ENCODE measurements at regions not wholly inside any gene's neighbourhood (a gene's known extent, or its start where the extent isn't known, plus 50 kb on each side); places are given as distances from the start of the nearest gene placed in this dataset.
A peak's percentile ranks its signal among the peaks of the same experiment; 100 is the strongest.

DNA sequence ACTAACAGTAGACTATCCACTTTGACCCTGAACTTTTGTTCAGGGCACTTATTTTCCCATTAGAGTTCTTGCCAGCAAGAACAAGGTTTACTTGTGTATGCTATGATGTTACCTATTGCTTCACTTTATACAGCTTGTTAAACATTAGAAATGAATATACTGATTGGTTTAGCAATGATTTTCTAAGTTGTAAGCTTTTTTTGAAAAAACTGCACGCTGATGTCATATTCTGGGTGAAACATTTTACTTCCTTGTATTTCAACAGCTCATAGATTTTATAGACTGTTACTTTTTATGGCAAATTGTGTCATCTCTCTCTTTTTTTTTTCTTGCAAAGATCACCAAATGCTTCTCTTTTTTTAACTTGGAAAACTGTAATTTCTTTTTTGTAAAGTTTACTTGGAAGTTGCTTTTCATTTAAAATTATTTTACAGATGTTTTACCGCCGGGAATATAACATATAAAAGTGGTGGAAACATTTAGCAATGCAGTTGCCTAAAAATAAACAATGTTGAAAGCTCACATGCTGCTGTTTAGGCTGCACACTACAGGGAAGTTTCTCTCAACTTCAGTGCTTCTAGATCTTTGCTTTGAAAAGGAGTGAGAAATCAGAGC, 215.3 kb upstream of the NFIA start:
- H3K4me3 Mint-ChIP-seq: no peak overlapping the region
- no peak overlapping the region for H3K27ac ChIP-seq (ENCODE audit: low read depth, low read length)
- H3K4me3 ChIP-seq (ENCODE audit: low read length): no peak overlapping the region
- intact Hi-C loops (cut with micrococcal nuclease): no loop called here
- peak; percentile 26 for ATAC-seq
- H3K4me1 ChIP-seq (ENCODE audit: control insufficient read depth in 2 of 2, insufficient read depth in 2 of 2, low read length in 2 of 2): no peaks in the 10 kb centered on the region
- H3K36me3 ChIP-seq (ENCODE audit: control insufficient read depth in 2 of 3, insufficient read depth in 3 of 3, low read length in 3 of 3): no peaks in the 10 kb centered on the region
- H3K27ac Mint-ChIP-seq: no peak overlapping the region
- no peak for DNase-seq
- no peaks in the 10 kb centered on the region for H3K4me1 Mint-ChIP-seq
- ChIA-PET POLR2A (no interaction called here), CTCF (interaction anchor here (0.6 kb wide), 1 partner anchor 282 kb away, joined by 3 read pairs; no protein-coding TSS in a partner anchor)
- H3K9me3 ChIP-seq (ENCODE audit: control insufficient read depth in 2 of 3, low read length in 3 of 3): no peaks in the 10 kb centered on the region
- no peaks in the 10 kb centered on the region for H3K36me3 Mint-ChIP-seq
- H3K9me3 Mint-ChIP-seq: peaks cover 0 to 1% (median 0%) of the 10 kb centered on the region in 11 donors
- H3K27me3 Mint-ChIP-seq: peaks cover 5 to 17% (median 12%) of the 10 kb centered on the region in 5 donors
- H3K27me3 ChIP-seq (ENCODE audit: control insufficient read depth in 2 of 2, insufficient read depth in 2 of 2, low read length in 2 of 2): no peaks in the 10 kb centered on the region

DNA sequence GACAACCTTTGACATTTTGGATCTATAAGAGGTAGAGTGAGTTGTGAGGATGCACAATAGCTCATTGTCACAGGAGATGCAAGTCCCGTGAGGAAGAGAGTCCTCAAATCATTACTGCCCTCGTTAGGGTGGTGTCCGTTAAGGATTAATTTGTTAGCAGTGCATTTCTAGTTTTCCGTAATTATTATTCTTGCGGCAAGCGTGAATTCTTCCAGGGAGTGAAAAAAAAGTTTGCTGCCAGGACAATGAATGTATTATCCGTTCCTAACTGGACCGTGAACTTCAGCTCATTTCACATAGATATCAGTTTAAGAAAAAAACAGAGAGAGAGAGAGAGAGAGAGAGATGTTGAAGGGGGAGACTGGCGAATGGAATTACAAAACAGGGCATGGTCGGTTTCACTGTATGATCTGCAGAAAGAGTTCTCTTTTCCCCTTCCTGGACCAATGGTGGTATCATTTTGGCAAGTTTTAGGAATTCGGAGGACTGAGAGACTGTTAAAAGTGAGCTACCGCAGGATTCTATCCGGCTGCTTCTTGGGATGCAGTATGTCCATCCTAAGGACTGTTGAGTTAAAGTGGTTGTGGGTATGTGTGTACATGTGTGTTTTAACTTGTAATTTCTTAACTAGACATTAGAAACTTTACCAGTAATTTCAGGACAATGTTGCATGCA, 216.0 kb upstream of the NFIA start:
- no peaks in the 10 kb centered on the region for H3K27me3 ChIP-seq (ENCODE audit: control insufficient read depth in 2 of 2, insufficient read depth in 2 of 2, low read length in 2 of 2)
- no peak overlapping the region for H3K27ac ChIP-seq (ENCODE audit: low read depth, low read length)
- no peak overlapping the region for H3K4me3 Mint-ChIP-seq
- no peaks in the 10 kb centered on the region for H3K36me3 Mint-ChIP-seq
- DNase-seq (no peak), ATAC-seq (no peak)
- CTCF ChIA-PET: interaction anchor here (0.6 kb wide), 1 partner anchor 282 kb away, joined by 3 read pairs; no protein-coding TSS in a partner anchor
- peaks cover 0 to 1% (median 0%) of the 10 kb centered on the region in 11 donors for H3K9me3 Mint-ChIP-seq
- H3K4me1 Mint-ChIP-seq: no peaks in the 10 kb centered on the region
- H3K9me3 ChIP-seq (ENCODE audit: control insufficient read depth in 2 of 3, low read length in 3 of 3): no peaks in the 10 kb centered on the region
- H3K27me3 Mint-ChIP-seq: peaks cover 5 to 18% (median 16%) of the 10 kb centered on the region in 5 donors
- intact Hi-C loops (cut with micrococcal nuclease): no loop called here
- H3K36me3 ChIP-seq (ENCODE audit: control insufficient read depth in 2 of 3, insufficient read depth in 3 of 3, low read length in 3 of 3): no peaks in the 10 kb centered on the region
- no peak overlapping the region for H3K4me3 ChIP-seq (ENCODE audit: low read length)
- no peaks in the 10 kb centered on the region for H3K4me1 ChIP-seq (ENCODE audit: control insufficient read depth in 2 of 2, insufficient read depth in 2 of 2, low read length in 2 of 2)
- POLR2A ChIA-PET: no interaction called here
- no peak overlapping the region for H3K27ac Mint-ChIP-seq

DNA sequence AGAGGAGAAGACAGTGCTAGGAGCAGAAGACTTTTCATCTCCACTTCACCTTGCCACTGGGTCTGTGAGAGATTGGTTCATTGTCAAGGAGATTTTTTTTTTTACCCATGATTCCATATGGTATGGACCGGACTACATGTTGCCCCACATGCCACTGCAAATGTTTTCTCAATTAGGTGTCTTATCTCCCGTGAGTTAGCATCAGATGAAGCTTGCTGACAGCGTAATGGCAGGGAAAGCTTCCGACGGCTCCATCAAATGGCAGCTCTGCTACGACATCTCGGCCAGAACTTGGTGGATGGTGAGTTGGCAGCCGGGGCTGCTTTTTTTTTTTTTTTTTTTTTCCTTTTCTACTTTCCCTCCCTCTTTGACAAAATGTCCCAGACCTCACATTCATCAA, 217.2 kb upstream of the NFIA start:
- Histone ChIP-seq H3K27me3 (ENCODE audit: control insufficient read depth in 2 of 2, insufficient read depth in 2 of 2, low read length in 2 of 2) (no peaks in the 10 kb centered on the region), H3K9me3 (ENCODE audit: control insufficient read depth in 2 of 3, low read length in 3 of 3) (no peaks in the 10 kb centered on the region), H3K27ac (ENCODE audit: low read depth, low read length) (no peak overlapping the region), H3K4me1 (ENCODE audit: control insufficient read depth in 2 of 2, insufficient read depth in 2 of 2, low read length in 2 of 2) (no peaks in the 10 kb centered on the region), H3K4me3 (ENCODE audit: low read length) (no peak overlapping the region), H3K36me3 (ENCODE audit: control insufficient read depth in 2 of 3, insufficient read depth in 3 of 3, low read length in 3 of 3) (no peaks in the 10 kb centered on the region)
- Mint-ChIP-seq H3K4me1 (no peaks in the 10 kb centered on the region), H3K27ac (no peak overlapping the region), H3K36me3 (no peaks in the 10 kb centered on the region), H3K27me3 (peaks cover 5 to 25% (median 10%) of the 10 kb centered on the region in 5 donors), H3K4me3 (no peak overlapping the region), H3K9me3 (peaks cover 0 to under 1% (median 0%) of the 10 kb centered on the region in 11 donors)
- ChIA-PET POLR2A (no interaction called here), CTCF (no interaction called here)
- ATAC-seq: no peak
- intact Hi-C loops (cut with micrococcal nuclease): no loop called here
- DNase-seq: no peak

DNA sequence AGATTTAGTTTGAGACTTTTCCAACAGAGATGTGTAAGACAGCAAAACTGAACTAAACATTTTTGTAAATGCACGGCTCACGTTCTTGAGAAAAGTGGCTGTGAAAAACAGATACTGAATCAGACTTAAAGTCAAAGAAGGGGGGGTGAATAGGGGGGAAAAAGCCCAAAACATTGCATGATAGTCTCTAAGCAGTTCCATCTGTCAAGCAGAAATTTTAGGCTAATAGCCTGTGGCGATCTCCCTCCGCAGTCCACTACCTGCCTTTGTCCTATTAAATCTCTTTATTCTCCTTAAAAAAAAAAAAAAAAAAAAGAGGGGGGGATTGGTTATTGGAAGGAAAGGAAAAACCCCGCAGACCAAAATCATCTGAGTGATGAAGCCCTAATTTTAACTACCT, 217.6 kb upstream of the NFIA start:
- Histone ChIP-seq H3K9me3 (ENCODE audit: control insufficient read depth in 2 of 3, low read length in 3 of 3) (no peaks in the 10 kb centered on the region), H3K36me3 (ENCODE audit: control insufficient read depth in 2 of 3, insufficient read depth in 3 of 3, low read length in 3 of 3) (no peaks in the 10 kb centered on the region), H3K4me1 (ENCODE audit: control insufficient read depth in 2 of 2, insufficient read depth in 2 of 2, low read length in 2 of 2) (no peaks in the 10 kb centered on the region), H3K27ac (ENCODE audit: low read depth, low read length) (no peak overlapping the region), H3K4me3 (ENCODE audit: low read length) (no peak overlapping the region), H3K27me3 (ENCODE audit: control insufficient read depth in 2 of 2, insufficient read depth in 2 of 2, low read length in 2 of 2) (no peaks in the 10 kb centered on the region)
- no peaks in the 10 kb centered on the region for H3K36me3 Mint-ChIP-seq
- no peaks in the 10 kb centered on the region for H3K9me3 Mint-ChIP-seq
- POLR2A ChIA-PET: no interaction called here
- H3K27ac Mint-ChIP-seq: no peak overlapping the region
- H3K4me3 Mint-ChIP-seq: no peak overlapping the region
- DNase-seq (no peak), ATAC-seq (no peak)
- no peaks in the 10 kb centered on the region for H3K4me1 Mint-ChIP-seq
- intact Hi-C loops (cut with micrococcal nuclease): no loop called here
- peaks cover 5 to 26% (median 9%) of the 10 kb centered on the region in 5 donors for H3K27me3 Mint-ChIP-seq
- CTCF ChIA-PET: no interaction called here

DNA sequence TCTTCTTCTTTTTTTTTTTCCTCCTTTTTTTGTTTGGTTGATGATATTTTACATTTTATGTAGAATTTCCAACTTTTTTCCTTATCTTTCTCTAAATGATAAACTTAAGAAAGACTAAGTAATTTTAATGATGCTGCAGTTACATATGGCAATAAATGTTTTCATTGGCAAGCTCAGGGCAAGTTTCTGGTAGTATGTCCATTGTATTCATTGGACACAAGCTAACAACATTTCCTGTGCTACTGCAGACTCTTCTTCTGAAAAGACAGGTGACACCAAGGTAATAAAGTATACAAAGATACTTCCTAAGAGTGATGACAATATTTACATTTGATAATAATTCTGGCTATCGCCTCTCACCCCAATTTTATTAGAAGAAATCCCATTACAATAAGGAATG, 219.2 kb upstream of the NFIA start:
- DNase-seq: no peak
- H3K36me3 ChIP-seq (ENCODE audit: control insufficient read depth in 2 of 3, insufficient read depth in 3 of 3, low read length in 3 of 3): no peaks in the 10 kb centered on the region
- ChIA-PET POLR2A (no interaction called here), CTCF (no interaction called here)
- Mint-ChIP-seq H3K36me3 (no peaks in the 10 kb centered on the region), H3K4me1 (no peaks in the 10 kb centered on the region), H3K27me3 (peaks cover 0 to 23% (median 10%) of the 10 kb centered on the region in 5 donors), H3K9me3 (no peaks in the 10 kb centered on the region), H3K4me3 (no peak overlapping the region), H3K27ac (no peak overlapping the region)
- intact Hi-C loops (cut with micrococcal nuclease): no loop called here
- H3K4me1 ChIP-seq (ENCODE audit: control insufficient read depth in 2 of 2, insufficient read depth in 2 of 2, low read length in 2 of 2): no peaks in the 10 kb centered on the region
- H3K27me3 ChIP-seq (ENCODE audit: control insufficient read depth in 2 of 2, insufficient read depth in 2 of 2, low read length in 2 of 2): no peaks in the 10 kb centered on the region
- no peak for ATAC-seq
- H3K9me3 ChIP-seq (ENCODE audit: control insufficient read depth in 2 of 3, low read length in 3 of 3): no peaks in the 10 kb centered on the region
- no peak overlapping the region for H3K27ac ChIP-seq (ENCODE audit: low read depth, low read length)
- H3K4me3 ChIP-seq (ENCODE audit: low read length): no peak overlapping the region

DNA sequence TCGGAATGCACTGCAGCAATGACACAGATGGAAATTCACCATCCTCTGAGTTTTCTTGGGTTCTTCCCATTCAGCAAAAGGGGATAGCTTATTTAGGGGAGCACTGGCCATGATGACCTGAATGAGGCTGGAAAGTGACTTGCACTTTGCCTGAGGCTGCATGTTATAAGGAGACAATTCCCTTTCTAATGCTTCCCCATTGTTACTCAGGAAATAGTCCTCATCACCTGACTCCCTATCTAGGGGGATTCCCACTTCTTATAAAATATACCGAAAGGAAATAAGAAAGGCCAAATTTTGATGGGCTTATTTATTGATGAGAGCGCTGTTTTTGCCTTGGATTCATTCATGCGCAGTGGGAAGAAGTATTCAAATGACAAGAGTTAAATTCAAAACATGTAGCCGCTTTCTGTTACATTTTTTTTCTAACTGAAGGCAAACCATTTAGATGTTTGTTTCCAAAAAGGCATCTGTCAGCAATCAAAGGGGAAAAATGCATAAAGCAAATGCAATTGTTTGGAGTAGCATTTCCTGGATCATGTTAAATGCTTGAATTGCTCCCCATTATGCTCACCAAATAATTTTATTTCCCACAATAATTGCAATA, 220.3 kb upstream of the NFIA start:
- Mint-ChIP-seq H3K27me3 (peaks cover 0 to 27% (median 10%) of the 10 kb centered on the region in 5 donors), H3K27ac (no peak overlapping the region), H3K4me1 (no peaks in the 10 kb centered on the region), H3K4me3 (no peak overlapping the region), H3K9me3 (no peaks in the 10 kb centered on the region), H3K36me3 (no peaks in the 10 kb centered on the region)
- intact Hi-C loops (cut with micrococcal nuclease): no loop called here
- no peak overlapping the region for H3K27ac ChIP-seq (ENCODE audit: low read depth, low read length)
- H3K9me3 ChIP-seq (ENCODE audit: control insufficient read depth in 2 of 3, low read length in 3 of 3): no peaks in the 10 kb centered on the region
- no peaks in the 10 kb centered on the region for H3K4me1 ChIP-seq (ENCODE audit: control insufficient read depth in 2 of 2, insufficient read depth in 2 of 2, low read length in 2 of 2)
- ATAC-seq (no peak), DNase-seq (no peak)
- H3K27me3 ChIP-seq (ENCODE audit: control insufficient read depth in 2 of 2, insufficient read depth in 2 of 2, low read length in 2 of 2): no peaks in the 10 kb centered on the region
- H3K4me3 ChIP-seq (ENCODE audit: low read length): no peak overlapping the region
- H3K36me3 ChIP-seq (ENCODE audit: control insufficient read depth in 2 of 3, insufficient read depth in 3 of 3, low read length in 3 of 3): no peaks in the 10 kb centered on the region
- ChIA-PET POLR2A (no interaction called here), CTCF (no interaction called here)

DNA sequence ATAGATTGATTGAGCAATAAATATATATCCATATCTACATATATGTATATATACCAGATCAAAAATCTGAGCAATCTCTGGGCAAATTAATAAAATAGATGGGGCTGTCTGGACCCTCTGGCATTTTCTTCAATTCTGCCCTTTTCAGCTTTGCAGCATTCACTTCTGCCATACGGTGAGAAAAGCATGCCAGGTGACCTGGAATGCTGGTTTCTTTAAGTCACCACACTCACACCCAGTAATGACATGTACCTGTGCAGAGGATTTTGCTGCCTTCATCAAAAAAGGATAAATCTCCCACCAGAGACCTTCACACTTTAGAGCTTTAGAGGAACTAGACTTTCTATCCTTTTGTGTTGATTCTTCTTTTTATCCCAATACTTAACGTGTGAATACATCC, 223.2 kb upstream of the NFIA start:
- no peak for ATAC-seq
- peaks cover 0 to 27% (median 15%) of the 10 kb centered on the region in 5 donors for H3K27me3 Mint-ChIP-seq

More for the DNA sequence above, 223.2 kb upstream of the NFIA start:
- Histone ChIP-seq H3K27ac (ENCODE audit: low read depth, low read length) (no peak overlapping the region), H3K4me1 (ENCODE audit: control insufficient read depth in 2 of 2, insufficient read depth in 2 of 2, low read length in 2 of 2) (no peaks in the 10 kb centered on the region), H3K9me3 (ENCODE audit: control insufficient read depth in 2 of 3, low read length in 3 of 3) (no peaks in the 10 kb centered on the region), H3K4me3 (ENCODE audit: low read length) (no peak overlapping the region), H3K36me3 (ENCODE audit: control insufficient read depth in 2 of 3, insufficient read depth in 3 of 3, low read length in 3 of 3) (no peaks in the 10 kb centered on the region), H3K27me3 (ENCODE audit: control insufficient read depth in 2 of 2, insufficient read depth in 2 of 2, low read length in 2 of 2) (no peaks in the 10 kb centered on the region)
- no peak overlapping the region for H3K27ac Mint-ChIP-seq
- no peaks in the 10 kb centered on the region for H3K36me3 Mint-ChIP-seq
- ChIA-PET CTCF (no interaction called here), POLR2A (no interaction called here)
- H3K9me3 Mint-ChIP-seq: peaks cover 0 to 3% (median 0%) of the 10 kb centered on the region in 11 donors
- no peak for DNase-seq
- intact Hi-C loops (cut with micrococcal nuclease): no loop called here
- H3K4me3 Mint-ChIP-seq: no peak overlapping the region
- no peaks in the 10 kb centered on the region for H3K4me1 Mint-ChIP-seq
